ENCODE measurements at regions not wholly inside any gene's neighbourhood (a gene's known extent, or its start where the extent isn't known, plus 50 kb on each side); places are given as distances from the start of the nearest gene placed in this dataset.

DNA sequence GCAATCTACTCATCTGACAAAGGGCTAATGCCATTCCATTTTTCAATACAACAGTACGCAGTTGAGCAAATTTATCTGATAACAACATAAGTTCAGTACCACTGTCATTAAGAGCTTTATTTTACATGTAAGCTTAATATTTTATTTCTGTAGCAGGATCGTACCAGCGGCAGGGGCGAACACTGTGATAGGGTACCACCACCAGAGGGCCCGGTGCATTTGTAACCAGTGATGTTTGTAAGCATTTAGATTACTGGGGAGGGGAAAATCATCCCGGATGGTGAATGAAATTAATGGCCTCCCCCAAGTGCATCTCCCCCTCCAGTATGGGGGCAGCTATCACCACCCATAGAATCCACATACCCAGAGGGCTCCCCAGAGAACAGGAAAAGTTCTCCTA, 179.0 kb downstream of the ADGRA3 start:
- 92 to 94% methylated on average over 6 of the region's 6 CpGs for WGBS, 2 donors
- Histone ChIP-seq H3K4me1 (ENCODE audit: control insufficient read depth in 2 of 2, insufficient read depth in 2 of 2, low read length in 1 of 2) (no peaks in the 10 kb centered on the region), H3K27ac (ENCODE audit: low read depth in 2 of 2, low read length in 1 of 2) (no peak overlapping the region), H3K9me3 (ENCODE audit: control insufficient read depth in 2 of 2, insufficient read depth in 1 of 2, low read depth in 1 of 2, low read length in 1 of 2) (no peaks in the 10 kb centered on the region), H3K27me3 (ENCODE audit: control insufficient read depth in 1 of 2, insufficient read depth in 2 of 2, low read length in 2 of 2) (no peaks in the 10 kb centered on the region), H3K36me3 (ENCODE audit: control insufficient read depth in 2 of 2, insufficient read depth in 2 of 2, low read length in 1 of 2) (no peaks in the 10 kb centered on the region), H3K4me3 (ENCODE audit: low read depth in 1 of 2, low read length in 2 of 2) (no peak overlapping the region)

DNA sequence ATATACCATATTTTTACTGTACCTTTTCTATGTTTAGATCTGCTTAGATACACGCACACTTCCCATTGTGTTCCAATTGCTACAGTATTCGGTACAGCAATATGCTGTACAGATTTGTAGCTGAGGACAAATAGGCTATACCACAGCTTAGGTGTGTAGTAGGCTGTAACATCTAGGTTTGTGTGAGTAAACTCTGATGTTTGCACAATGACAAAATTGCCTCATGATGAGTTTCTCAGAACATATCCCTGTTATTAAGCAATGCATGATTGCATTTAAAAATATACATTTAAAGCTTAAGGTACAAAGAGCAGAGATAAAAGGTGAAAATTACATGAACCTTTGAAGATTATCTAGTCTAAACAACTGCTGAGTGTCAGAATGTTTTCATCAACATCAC, 181.7 kb downstream of the ADGRA3 start:
- 93 to 94% methylated on average over 2 of the region's 2 CpGs for WGBS, 2 donors
- Histone ChIP-seq H3K27me3 (ENCODE audit: control insufficient read depth in 1 of 2, insufficient read depth in 2 of 2, low read length in 2 of 2) (no peaks in the 10 kb centered on the region), H3K36me3 (ENCODE audit: control insufficient read depth in 2 of 2, insufficient read depth in 2 of 2, low read length in 1 of 2) (no peaks in the 10 kb centered on the region), H3K4me3 (ENCODE audit: low read depth in 1 of 2, low read length in 2 of 2) (no peak overlapping the region), H3K27ac (ENCODE audit: low read depth in 2 of 2, low read length in 1 of 2) (no peak overlapping the region), H3K9me3 (ENCODE audit: control insufficient read depth in 2 of 2, insufficient read depth in 1 of 2, low read depth in 1 of 2, low read length in 1 of 2) (no peaks in the 10 kb centered on the region), H3K4me1 (ENCODE audit: control insufficient read depth in 2 of 2, insufficient read depth in 2 of 2, low read length in 1 of 2) (no peaks in the 10 kb centered on the region)

DNA sequence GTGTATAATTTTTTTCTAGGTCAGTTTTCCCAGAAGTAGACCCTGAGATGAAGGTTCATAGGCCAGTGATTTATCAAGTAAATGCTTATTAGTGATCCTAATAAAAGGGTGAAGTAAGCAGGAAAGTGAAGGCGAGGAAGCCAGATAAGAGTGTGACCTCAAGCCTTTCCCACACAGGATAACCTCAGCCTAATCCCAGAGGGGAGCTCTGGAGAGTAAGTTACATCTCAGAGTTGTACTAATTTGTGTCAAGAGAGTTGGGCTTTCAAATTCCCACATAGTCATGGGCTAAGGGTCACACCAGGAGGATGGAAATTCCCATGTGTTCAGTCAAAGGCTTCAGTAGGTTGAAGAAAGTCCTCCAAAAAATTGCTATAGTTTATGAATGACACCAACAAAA, 191.4 kb downstream of the ADGRA3 start:
- WGBS, 2 donors: 73 to 78% methylated on average over 1 of the region's 1 CpG
- Histone ChIP-seq H3K4me3 (ENCODE audit: low read depth in 1 of 2, low read length in 2 of 2) (no peak overlapping the region), H3K36me3 (ENCODE audit: control insufficient read depth in 2 of 2, insufficient read depth in 2 of 2, low read length in 1 of 2) (no peaks in the 10 kb centered on the region), H3K9me3 (ENCODE audit: control insufficient read depth in 2 of 2, insufficient read depth in 1 of 2, low read depth in 1 of 2, low read length in 1 of 2) (no peaks in the 10 kb centered on the region), H3K27me3 (ENCODE audit: control insufficient read depth in 1 of 2, insufficient read depth in 2 of 2, low read length in 2 of 2) (no peaks in the 10 kb centered on the region), H3K27ac (ENCODE audit: low read depth in 2 of 2, low read length in 1 of 2) (no peak overlapping the region), H3K4me1 (ENCODE audit: control insufficient read depth in 2 of 2, insufficient read depth in 2 of 2, low read length in 1 of 2) (no peaks in the 10 kb centered on the region)

DNA sequence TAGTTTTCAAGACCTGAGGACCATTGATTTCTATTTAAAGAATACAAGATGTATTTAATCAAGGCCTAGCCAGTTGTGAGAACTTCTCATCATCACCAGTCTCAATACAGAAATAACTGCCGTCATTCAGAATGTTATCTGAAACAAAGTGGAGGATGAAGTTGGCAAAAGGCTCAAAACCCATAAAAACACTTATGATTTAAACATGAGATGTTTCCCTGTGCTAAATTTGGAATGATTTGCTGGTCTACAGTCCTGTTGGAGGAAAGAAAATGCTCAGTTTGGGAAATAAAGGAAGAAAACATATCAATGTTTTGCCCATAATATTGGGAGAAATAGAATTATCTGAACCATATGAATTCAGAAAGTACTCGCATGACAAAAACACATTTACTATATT, 192.2 kb downstream of the ADGRA3 start:
- Histone ChIP-seq H3K4me1 (ENCODE audit: control insufficient read depth in 2 of 2, insufficient read depth in 2 of 2, low read length in 1 of 2) (no peaks in the 10 kb centered on the region), H3K27ac (ENCODE audit: low read depth in 2 of 2, low read length in 1 of 2) (no peak overlapping the region), H3K4me3 (ENCODE audit: low read depth in 1 of 2, low read length in 2 of 2) (no peak overlapping the region), H3K27me3 (ENCODE audit: control insufficient read depth in 1 of 2, insufficient read depth in 2 of 2, low read length in 2 of 2) (no peaks in the 10 kb centered on the region), H3K36me3 (ENCODE audit: control insufficient read depth in 2 of 2, insufficient read depth in 2 of 2, low read length in 1 of 2) (no peaks in the 10 kb centered on the region), H3K9me3 (ENCODE audit: control insufficient read depth in 2 of 2, insufficient read depth in 1 of 2, low read depth in 1 of 2, low read length in 1 of 2) (no peaks in the 10 kb centered on the region)
- 92 to 96% methylated on average over 2 of the region's 2 CpGs for WGBS, 2 donors

DNA sequence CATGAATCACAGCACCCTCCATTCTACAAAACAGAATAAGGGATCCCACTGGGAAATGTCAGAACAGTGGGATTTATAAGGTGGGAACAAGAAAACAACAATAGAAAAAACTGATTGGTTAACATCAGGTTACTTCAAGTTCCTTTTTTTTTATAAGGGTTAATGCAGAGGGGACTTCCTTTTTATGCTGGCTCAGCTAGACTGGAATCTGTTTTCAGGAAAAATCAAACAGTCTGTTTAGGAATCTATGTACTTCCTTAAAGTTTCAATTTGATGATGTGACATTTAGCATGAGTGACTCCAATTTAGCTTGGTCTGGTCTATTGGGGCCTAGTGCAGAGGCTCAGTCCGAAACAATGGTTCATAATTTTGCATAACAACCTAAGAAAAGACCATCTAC, 192.9 kb downstream of the ADGRA3 start:
- H3K27ac ChIP-seq (ENCODE audit: low read depth in 2 of 2, low read length in 1 of 2): no peak overlapping the region
- H3K27me3 ChIP-seq (ENCODE audit: control insufficient read depth in 1 of 2, insufficient read depth in 2 of 2, low read length in 2 of 2): no peaks in the 10 kb centered on the region
- no peak overlapping the region for H3K4me3 ChIP-seq (ENCODE audit: low read depth in 1 of 2, low read length in 2 of 2)
- no peaks in the 10 kb centered on the region for H3K9me3 ChIP-seq (ENCODE audit: control insufficient read depth in 2 of 2, insufficient read depth in 1 of 2, low read depth in 1 of 2, low read length in 1 of 2)
- 0 to 54% methylated on average over 1 of the region's 1 CpG for WGBS, 2 donors
- H3K4me1 ChIP-seq (ENCODE audit: control insufficient read depth in 2 of 2, insufficient read depth in 2 of 2, low read length in 1 of 2): no peaks in the 10 kb centered on the region
- no peaks in the 10 kb centered on the region for H3K36me3 ChIP-seq (ENCODE audit: control insufficient read depth in 2 of 2, insufficient read depth in 2 of 2, low read length in 1 of 2)

DNA sequence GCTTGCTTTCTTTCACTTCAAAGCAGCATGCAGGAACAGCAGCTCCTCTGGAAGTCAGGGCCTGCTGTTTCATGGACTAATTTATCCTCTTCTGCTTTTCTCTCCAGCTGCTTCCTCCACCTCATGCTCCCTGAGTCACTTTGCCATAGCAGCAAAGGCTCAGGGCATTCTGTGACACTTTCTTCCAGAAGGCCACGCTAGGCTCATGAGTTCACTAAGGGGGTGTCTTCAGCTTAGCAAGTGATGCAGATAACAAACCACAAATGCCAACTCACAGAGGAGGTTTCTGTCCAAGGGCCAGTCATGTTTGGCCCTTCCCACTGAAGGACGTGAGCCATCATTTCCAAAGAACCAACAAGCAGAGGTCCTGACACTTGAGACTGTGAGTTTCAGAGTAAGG, 200.2 kb downstream of the ADGRA3 start:
- no peak overlapping the region for H3K27ac ChIP-seq (ENCODE audit: low read depth in 2 of 2, low read length in 1 of 2)
- H3K27me3 ChIP-seq (ENCODE audit: control insufficient read depth in 1 of 2, insufficient read depth in 2 of 2, low read length in 2 of 2): no peaks in the 10 kb centered on the region
- no peaks in the 10 kb centered on the region for H3K4me1 ChIP-seq (ENCODE audit: control insufficient read depth in 2 of 2, insufficient read depth in 2 of 2, low read length in 1 of 2)
- no peaks in the 10 kb centered on the region for H3K36me3 ChIP-seq (ENCODE audit: control insufficient read depth in 2 of 2, insufficient read depth in 2 of 2, low read length in 1 of 2)
- no peak overlapping the region for H3K4me3 ChIP-seq (ENCODE audit: low read depth in 1 of 2, low read length in 2 of 2)
- no peaks in the 10 kb centered on the region for H3K9me3 ChIP-seq (ENCODE audit: control insufficient read depth in 2 of 2, insufficient read depth in 1 of 2, low read depth in 1 of 2, low read length in 1 of 2)
- WGBS, 2 donors: 45 to 64% methylated on average over 2 of the region's 2 CpGs

DNA sequence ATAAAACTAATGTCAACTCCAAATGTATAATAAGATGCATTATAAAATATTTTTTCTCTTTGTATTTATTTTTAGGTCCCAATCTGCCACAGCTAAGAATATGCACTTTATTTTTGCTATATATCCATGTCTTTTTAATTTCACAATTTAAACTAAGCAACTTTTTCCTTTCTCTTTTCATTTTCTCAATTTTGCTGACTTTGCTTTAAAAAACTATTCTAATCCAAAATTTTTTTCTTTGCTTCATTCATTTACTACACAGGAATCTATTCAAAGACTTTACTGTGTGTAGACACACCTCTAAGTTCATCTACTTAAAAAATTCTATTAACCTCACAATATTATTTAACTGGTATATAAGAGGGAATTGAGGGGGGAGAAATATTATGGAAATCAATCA, 201.9 kb downstream of the ADGRA3 start:
- Histone ChIP-seq H3K4me3 (ENCODE audit: low read depth in 1 of 2, low read length in 2 of 2) (no peak overlapping the region), H3K9me3 (ENCODE audit: control insufficient read depth in 2 of 2, insufficient read depth in 1 of 2, low read depth in 1 of 2, low read length in 1 of 2) (no peaks in the 10 kb centered on the region), H3K27me3 (ENCODE audit: control insufficient read depth in 1 of 2, insufficient read depth in 2 of 2, low read length in 2 of 2) (no peaks in the 10 kb centered on the region), H3K27ac (ENCODE audit: low read depth in 2 of 2, low read length in 1 of 2) (no peak overlapping the region), H3K36me3 (ENCODE audit: control insufficient read depth in 2 of 2, insufficient read depth in 2 of 2, low read length in 1 of 2) (no peaks in the 10 kb centered on the region), H3K4me1 (ENCODE audit: control insufficient read depth in 2 of 2, insufficient read depth in 2 of 2, low read length in 1 of 2) (no peaks in the 10 kb centered on the region)

DNA sequence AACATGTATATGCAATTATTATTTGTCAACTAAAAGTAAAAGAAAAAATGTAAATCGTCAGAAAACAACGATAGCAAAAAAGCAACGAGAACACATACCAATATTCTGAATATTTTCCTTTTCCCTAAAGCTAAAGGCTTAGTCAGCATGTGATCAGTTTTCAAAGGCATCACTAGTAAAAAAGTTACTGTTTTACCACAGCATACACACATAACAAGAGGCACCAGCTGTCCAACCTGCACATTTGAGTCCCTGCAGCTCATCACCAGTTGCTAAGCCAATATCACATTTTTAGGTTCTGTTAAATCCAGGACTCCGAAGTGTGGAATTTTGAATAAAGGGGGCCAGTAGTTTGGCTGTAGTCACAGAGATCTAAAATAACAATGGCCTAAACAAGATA, 203.8 kb downstream of the ADGRA3 start:
- Histone ChIP-seq H3K4me1 (ENCODE audit: control insufficient read depth in 2 of 2, insufficient read depth in 2 of 2, low read length in 1 of 2) (no peaks in the 10 kb centered on the region), H3K27ac (ENCODE audit: low read depth in 2 of 2, low read length in 1 of 2) (no peak overlapping the region), H3K4me3 (ENCODE audit: low read depth in 1 of 2, low read length in 2 of 2) (no peak overlapping the region), H3K36me3 (ENCODE audit: control insufficient read depth in 2 of 2, insufficient read depth in 2 of 2, low read length in 1 of 2) (no peaks in the 10 kb centered on the region), H3K9me3 (ENCODE audit: control insufficient read depth in 2 of 2, insufficient read depth in 1 of 2, low read depth in 1 of 2, low read length in 1 of 2) (no peaks in the 10 kb centered on the region), H3K27me3 (ENCODE audit: control insufficient read depth in 1 of 2, insufficient read depth in 2 of 2, low read length in 2 of 2) (no peaks in the 10 kb centered on the region)
- 86 to 88% methylated on average over 4 of the region's 4 CpGs for WGBS, 2 donors

DNA sequence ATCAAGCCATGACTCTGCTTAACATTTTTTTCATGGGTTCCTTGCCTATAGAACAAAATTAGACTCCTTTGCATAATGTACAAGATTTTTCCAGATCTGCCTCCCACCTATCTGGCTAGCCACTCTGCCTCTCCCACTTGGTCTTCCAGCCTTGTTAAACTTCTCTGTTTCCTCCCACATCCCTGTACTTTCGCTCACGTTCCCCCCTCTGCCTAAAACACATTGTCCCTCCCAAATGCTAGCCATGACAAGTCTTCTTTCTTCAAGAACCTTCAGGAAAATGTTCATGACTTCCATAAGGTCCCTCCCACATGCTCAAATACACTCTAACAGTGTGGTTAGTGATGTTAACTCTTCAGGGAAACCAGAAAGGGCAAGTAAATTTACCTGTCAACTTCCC, 214.6 kb downstream of the ADGRA3 start:
- 68 to 91% methylated on average over 2 of the region's 2 CpGs for WGBS, 2 donors
- Histone ChIP-seq H3K36me3 (ENCODE audit: control insufficient read depth in 2 of 2, insufficient read depth in 2 of 2, low read length in 1 of 2) (no peaks in the 10 kb centered on the region), H3K4me3 (ENCODE audit: low read depth in 1 of 2, low read length in 2 of 2) (no peak overlapping the region), H3K27me3 (ENCODE audit: control insufficient read depth in 1 of 2, insufficient read depth in 2 of 2, low read length in 2 of 2) (no peaks in the 10 kb centered on the region), H3K27ac (ENCODE audit: low read depth in 2 of 2, low read length in 1 of 2) (no peak overlapping the region), H3K4me1 (ENCODE audit: control insufficient read depth in 2 of 2, insufficient read depth in 2 of 2, low read length in 1 of 2) (no peaks in the 10 kb centered on the region), H3K9me3 (ENCODE audit: control insufficient read depth in 2 of 2, insufficient read depth in 1 of 2, low read depth in 1 of 2, low read length in 1 of 2) (peaks cover 4% of the 10 kb centered on the region in 2 donors)

DNA sequence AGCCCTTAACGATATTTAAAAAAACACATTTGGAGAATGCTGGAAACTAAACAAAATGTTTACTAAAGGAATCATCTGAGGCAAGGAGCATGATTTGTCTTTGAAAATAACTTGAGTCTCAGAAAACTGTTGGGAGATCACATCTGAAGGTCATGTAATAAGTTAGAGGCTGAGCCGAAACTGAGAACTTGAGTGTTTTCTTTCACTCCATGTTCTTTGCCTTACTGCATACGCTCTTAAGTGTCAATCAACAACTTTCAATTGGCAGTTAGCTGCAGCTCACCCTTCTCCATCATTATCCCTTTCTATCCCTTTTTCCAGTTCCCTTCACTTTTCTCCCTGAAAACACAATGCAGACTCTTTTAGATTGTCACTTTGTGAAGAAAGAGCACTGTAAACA, 216.2 kb downstream of the ADGRA3 start:
- peaks cover 4% of the 10 kb centered on the region in 2 donors for H3K9me3 ChIP-seq (ENCODE audit: control insufficient read depth in 2 of 2, insufficient read depth in 1 of 2, low read depth in 1 of 2, low read length in 1 of 2)
- no peaks in the 10 kb centered on the region for H3K4me1 ChIP-seq (ENCODE audit: control insufficient read depth in 2 of 2, insufficient read depth in 2 of 2, low read length in 1 of 2)
- H3K27me3 ChIP-seq (ENCODE audit: control insufficient read depth in 1 of 2, insufficient read depth in 2 of 2, low read length in 2 of 2): no peaks in the 10 kb centered on the region
- H3K36me3 ChIP-seq (ENCODE audit: control insufficient read depth in 2 of 2, insufficient read depth in 2 of 2, low read length in 1 of 2): no peaks in the 10 kb centered on the region
- no peak overlapping the region for H3K27ac ChIP-seq (ENCODE audit: low read depth in 2 of 2, low read length in 1 of 2)
- 58 to 68% methylated on average over 3 of the region's 3 CpGs for WGBS, 2 donors
- H3K4me3 ChIP-seq (ENCODE audit: low read depth in 1 of 2, low read length in 2 of 2): no peak overlapping the region
